Endodermal cell (in vitro differentiated cells): ENCODE measurements at regions not wholly inside any gene's neighbourhood (a gene's known extent, or its start where the extent isn't known, plus 50 kb on each side); places are given as distances from the start of the nearest gene placed in this dataset.

Experiments
- DNase-seq: peaks from one replicate; pipeline ENCODE4 v3.0.0-alpha.2; 2017
- H3K27ac ChIP-seq: 2 replicates; pipeline ENCODE4 v1.5.1; 2013; ENCODE audit warnings: mild to moderate bottlenecking, low read depth, low read length, moderate library complexity
- H3K27me3 ChIP-seq: 2 replicates; pipeline ENCODE4 v1.6.1; 2013; ENCODE audit warnings: mild to moderate bottlenecking, low read length, moderate library complexity; ENCODE audit not compliant: insufficient read depth, control insufficient read depth, poor library complexity, severe bottlenecking
- H3K36me3 ChIP-seq: 2 replicates; pipeline ENCODE4 v1.7.0; 2013; ENCODE audit warnings: mild to moderate bottlenecking, low read length, moderate library complexity; ENCODE audit not compliant: control insufficient read depth, insufficient read depth
- H3K4me1 ChIP-seq: one replicate; pipeline ENCODE4 v1.7.0; 2013; ENCODE audit warnings: low read length; ENCODE audit not compliant: control insufficient read depth, insufficient read depth
- H3K4me3 ChIP-seq: 2 replicates; pipeline ENCODE4 v1.5.1; 2013; ENCODE audit warnings: mild to moderate bottlenecking, low read length, moderate library complexity
- H3K9ac ChIP-seq: 2 replicates; pipeline ENCODE4 v1.6.1; 2013; ENCODE audit warnings: mild to moderate bottlenecking, low read length, moderate library complexity; ENCODE audit not compliant: poor library complexity, severe bottlenecking; ENCODE audit errors: extremely low read depth
- H3K9me3 ChIP-seq: 2 replicates; pipeline ENCODE4 v1.6.1; 2013; ENCODE audit warnings: mild to moderate bottlenecking, low read length, moderate library complexity; ENCODE audit not compliant: control insufficient read depth
- H3K27ac Mint-ChIP-seq: 2 replicates; pipeline ENCODE4 v1.8.0; 2020; ENCODE audit warnings: mixed read lengths
- H3K27me3 Mint-ChIP-seq: 2 replicates; pipeline ENCODE4 v1.8.0; 2021; ENCODE audit warnings: mild to moderate bottlenecking, mixed read lengths; ENCODE audit not compliant: insufficient read depth
- H3K36me3 Mint-ChIP-seq: 2 replicates; pipeline ENCODE4 v1.8.0; 2020; ENCODE audit warnings: low read depth, mixed read lengths
- H3K4me1 Mint-ChIP-seq: 2 replicates; pipeline ENCODE4 v1.8.0; 2020; ENCODE audit warnings: mixed read lengths
- H3K4me3 Mint-ChIP-seq: 2 replicates; pipeline ENCODE4 v1.8.0; 2020; ENCODE audit warnings: mild to moderate bottlenecking, moderate library complexity, mixed read lengths
- H3K9me3 Mint-ChIP-seq: 2 replicates; pipeline ENCODE4 v1.8.0; 2020; ENCODE audit warnings: mild to moderate bottlenecking, mixed read lengths
- CTCF ChIP-seq: fragments of 200-600 bp; sonication (generic); conservative IDR thresholded peaks from 2 replicates; pipeline ENCODE4 v1.5.0; 2021; ENCODE audit warnings: antibody characterized with exemption, mild to moderate bottlenecking
- WGBS, 2 experiments: methylation state at CpG; one replicate each; pipeline versions ENCODE4 v1.1.5 to v1.1.7; 2013; ENCODE audit warnings: missing lambda C conversion rate in 2 of 2, mixed read lengths in 1 of 2; ENCODE audit not compliant: insufficient coverage in 1 of 2, insufficient read length in 1 of 2; 5-methylcytosine and 5-hydroxymethylcytosine counted together

GRCh38 chr5:171673840-171674239 lies 111.8 kb upstream of the SMIM23 start:
- Histone ChIP-seq H3K4me1 (peaks cover 4% of the 10 kb centered on the region), H3K4me3 (no peak overlapping the region), H3K9me3 (peaks cover 10% of the 10 kb centered on the region), H3K9ac (no peak overlapping the region), H3K36me3 (no peaks in the 10 kb centered on the region), H3K27ac (no peak overlapping the region), H3K27me3 (no peaks in the 10 kb centered on the region)
- no peak for DNase-seq
- H3K4me3 Mint-ChIP-seq, result no peak overlapping the region
- peaks cover 9% of the 10 kb centered on the region for H3K9me3 Mint-ChIP-seq
- peaks cover 5% of the 10 kb centered on the region for H3K27me3 Mint-ChIP-seq
- H3K36me3 Mint-ChIP-seq, result peaks cover 3% of the 10 kb centered on the region
- no peak for TF ChIP-seq CTCF
- H3K4me1 Mint-ChIP-seq, result peaks cover 22% of the 10 kb centered on the region
- H3K27ac Mint-ChIP-seq, result no peak overlapping the region

- peaks cover 4% of the 10 kb centered on the region for H3K4me1 ChIP-seq
- H3K36me3 ChIP-seq, result no peaks in the 10 kb centered on the region
- no peaks in the 10 kb centered on the region for H3K27me3 ChIP-seq
- TF ChIP-seq CTCF, result no peak
- H3K27ac ChIP-seq, result no peak overlapping the region
- peaks cover 3% of the 10 kb centered on the region for H3K36me3 Mint-ChIP-seq
- H3K9me3 ChIP-seq, result peaks cover 10% of the 10 kb centered on the region
- no peak overlapping the region for H3K9ac ChIP-seq
- peaks cover 5% of the 10 kb centered on the region for H3K27me3 Mint-ChIP-seq
- DNase-seq, result no peak
- peaks cover 21% of the 10 kb centered on the region for H3K4me1 Mint-ChIP-seq
- H3K4me3 Mint-ChIP-seq, result no peak overlapping the region
- no peak overlapping the region for H3K4me3 ChIP-seq
- no peak overlapping the region for H3K27ac Mint-ChIP-seq
- 78 to 85% methylated on average over 2 of the region's 2 CpGs for WGBS, 2 experiments
- peaks cover 9% of the 10 kb centered on the region for H3K9me3 Mint-ChIP-seq
Measured at GRCh38 chr5:171675511-171675910, 110.1 kb upstream of the SMIM23 start.

GRCh38 chr5:171676286-171676944 lies 109.2 kb upstream of the SMIM23 start:
- Mint-ChIP-seq H3K27me3 (peaks cover 5% of the 10 kb centered on the region), H3K4me3 (no peak overlapping the region), H3K4me1 (peaks cover 14% of the 10 kb centered on the region), H3K27ac (no peak overlapping the region), H3K36me3 (peaks cover 3% of the 10 kb centered on the region), H3K9me3 (peaks cover 9% of the 10 kb centered on the region)
- no peak overlapping the region for H3K4me3 ChIP-seq
- peak; percentile 33 for DNase-seq
- H3K27me3 ChIP-seq, result no peaks in the 10 kb centered on the region
- H3K4me1 ChIP-seq, result peaks cover 4% of the 10 kb centered on the region
- H3K9ac ChIP-seq, result no peak overlapping the region
- no peak for TF ChIP-seq CTCF
- peaks cover 10% of the 10 kb centered on the region for H3K9me3 ChIP-seq
- no peak overlapping the region for H3K27ac ChIP-seq
- no peaks in the 10 kb centered on the region for H3K36me3 ChIP-seq
- 88 to 96% methylated on average over 5 to 6 of the region's 6 CpGs for WGBS, 2 experiments
